Vagina (tissue), 2 donors: ENCODE measurements at regions not wholly inside any gene's neighbourhood (a gene's known extent, or its start where the extent isn't known, plus 50 kb on each side); places are given as distances from the start of the nearest gene placed in this dataset.

Experiments used
- DNase-seq, 2 donors: peaks; one replicate each; pipeline ENCODE4 v3.0.0-alpha.2; 2017; ENCODE audit errors: extremely low spot score in 2 of 2
- H3K27ac ChIP-seq: fragments of 200-600 bp; sonication (generic); one replicate; pipeline ENCODE4 v1.5.1; 2019
- H3K27me3 ChIP-seq: fragments of 200-600 bp; sonication (generic); one replicate; pipeline ENCODE4 v1.5.1; 2019
- H3K36me3 ChIP-seq, 2 donors: fragments of 200-600 bp; sonication (generic); one replicate each; pipeline ENCODE4 v1.5.1; 2017 to 2019
- H3K4me1 ChIP-seq: fragments of 200-600 bp; sonication (generic); one replicate; pipeline ENCODE4 v1.5.1; 2019
- H3K4me3 ChIP-seq, 2 donors: fragments of 200-600 bp; sonication (generic); 1 replicate in 1 of 2; 2 replicates in 1 of 2; pipeline ENCODE4 v1.5.1; 2016 to 2019
- H3K9me3 ChIP-seq: fragments of 200-600 bp; sonication (generic); one replicate; pipeline ENCODE4 v1.5.1; 2019
- CTCF ChIP-seq, 3 experiments: fragments of 450-650 bp in 2 of 3; fragments of 200-600 bp in 1 of 3; sonication (generic) in 1 of 3; IDR thresholded peaks; one replicate each; pipeline ENCODE4 v1.5.1; 2017 to 2019; ENCODE audit warnings: antibody characterized with exemption in 3 of 3, mild to moderate bottlenecking in 2 of 3, moderate library complexity in 2 of 3
- POLR2A ChIP-seq, 2 donors: fragments of 450-650 bp; IDR thresholded peaks; one replicate each; pipeline ENCODE4 v1.6.1; 2017; ENCODE audit warnings: antibody characterized with exemption in 2 of 2, mild to moderate bottlenecking in 2 of 2, moderate library complexity in 2 of 2
- POLR2AphosphoS5 ChIP-seq, 2 donors: sonication (generic); formaldehyde crosslinking; IDR thresholded peaks; one replicate each; pipeline ENCODE4 v1.9.0; 2017; ENCODE audit warnings: antibody characterized with exemption in 2 of 2, mild to moderate bottlenecking in 2 of 2, low read depth in 1 of 2; ENCODE audit not compliant: insufficient read depth in 1 of 2
- intact Hi-C: fragments of 100-400 bp; cut with DNase I; formaldehyde crosslinking; loops from one replicate; pipeline ENCODE4 v1.15.1; 2023

DNA sequence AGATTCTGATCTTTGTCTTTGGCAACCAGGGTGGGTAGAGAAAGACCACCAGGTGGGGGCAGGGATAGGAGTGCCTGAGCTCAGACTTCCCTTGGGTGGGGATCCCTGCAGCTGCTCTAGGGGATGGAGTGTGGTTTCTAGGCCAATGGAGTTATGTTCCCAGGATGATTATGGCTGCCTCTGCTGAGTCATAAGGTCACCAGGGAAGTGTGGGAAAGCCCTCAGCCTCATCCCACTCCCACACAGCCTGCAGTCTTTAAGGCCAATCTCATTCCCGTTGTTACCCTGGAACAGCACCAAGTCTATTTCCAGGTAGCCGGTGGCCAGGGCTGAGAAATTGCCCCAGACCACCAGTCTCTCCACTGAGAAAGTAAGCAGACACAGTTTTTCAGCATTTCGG, 2269.3 kb upstream of the RAG2 start:
- intact Hi-C loops: no loop called here

GRCh38 chr11:38865922-38866321, 2267.9 kb upstream of the RAG2 start:
- H3K27me3 ChIP-seq: no peaks in the 10 kb centered on the region
- intact Hi-C loops: no loop called here
- no peaks in the 10 kb centered on the region for H3K36me3 ChIP-seq
- H3K27ac ChIP-seq: no peak overlapping the region
- TF ChIP-seq CTCF (IDR thresholded peaks at IDR 0.05) (no peak), POLR2A (IDR thresholded peaks at IDR 0.05) (no peak), POLR2AphosphoS5 (IDR thresholded peaks at IDR 0.05; ENCODE audit: insufficient read depth in 1 of 2, low read depth in 1 of 2) (no peak)
- no peak for DNase-seq
- H3K4me3 ChIP-seq: no peak overlapping the region
- no peaks in the 10 kb centered on the region for H3K9me3 ChIP-seq
- H3K4me1 ChIP-seq: no peaks in the 10 kb centered on the region

More for the DNA sequence above, 2269.3 kb upstream of the RAG2 start:
- TF ChIP-seq POLR2A (IDR thresholded peaks at IDR 0.05) (no peak), POLR2AphosphoS5 (IDR thresholded peaks at IDR 0.05; ENCODE audit: insufficient read depth in 1 of 2, low read depth in 1 of 2) (no peak), CTCF (IDR thresholded peaks at IDR 0.05) (no peak)
- DNase-seq: no peak
- Histone ChIP-seq H3K36me3 (no peaks in the 10 kb centered on the region), H3K27ac (no peak overlapping the region), H3K4me1 (no peaks in the 10 kb centered on the region), H3K27me3 (no peaks in the 10 kb centered on the region), H3K4me3 (no peak overlapping the region), H3K9me3 (no peaks in the 10 kb centered on the region)

GRCh38 chr11:38842991-38843390, 2245.0 kb upstream of the RAG2 start:
- Histone ChIP-seq H3K27ac (no peak overlapping the region), H3K4me3 (no peak overlapping the region), H3K36me3 (no peaks in the 10 kb centered on the region), H3K9me3 (no peaks in the 10 kb centered on the region), H3K4me1 (no peaks in the 10 kb centered on the region), H3K27me3 (no peaks in the 10 kb centered on the region)
- DNase-seq: no peak
- TF ChIP-seq POLR2AphosphoS5 (IDR thresholded peaks at IDR 0.05; ENCODE audit: insufficient read depth in 1 of 2, low read depth in 1 of 2) (no peak), POLR2A (IDR thresholded peaks at IDR 0.05) (no peak), CTCF (IDR thresholded peaks at IDR 0.05) (no peak)
- intact Hi-C loops: no loop called here

DNA sequence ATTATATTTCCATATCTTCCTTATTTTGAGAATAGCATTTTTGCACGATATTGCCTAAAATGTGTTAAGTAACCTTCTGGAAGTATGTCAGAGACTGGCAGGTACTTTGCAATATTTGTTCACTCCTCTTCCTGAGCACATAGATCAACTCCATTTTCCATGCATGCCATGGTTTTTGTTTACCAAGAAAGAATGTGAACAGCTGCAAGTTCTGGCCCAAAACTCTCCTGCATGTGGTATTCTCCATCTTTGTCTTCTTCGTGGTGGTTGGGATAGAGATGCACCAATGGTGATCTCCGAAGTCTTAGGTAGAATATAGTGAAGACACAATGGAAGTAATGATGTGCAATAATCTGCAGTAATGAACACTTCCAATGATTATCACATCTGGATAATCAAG, 2241.0 kb upstream of the RAG2 start:
- Histone ChIP-seq H3K36me3 (no peaks in the 10 kb centered on the region), H3K27ac (no peak overlapping the region), H3K27me3 (no peaks in the 10 kb centered on the region), H3K9me3 (no peaks in the 10 kb centered on the region), H3K4me3 (no peak overlapping the region), H3K4me1 (no peaks in the 10 kb centered on the region)
- TF ChIP-seq POLR2AphosphoS5 (IDR thresholded peaks at IDR 0.05; ENCODE audit: insufficient read depth in 1 of 2, low read depth in 1 of 2) (no peak), CTCF (IDR thresholded peaks at IDR 0.05) (no peak), POLR2A (IDR thresholded peaks at IDR 0.05) (no peak)
- DNase-seq: no peak
- intact Hi-C loops: no loop called here

DNA sequence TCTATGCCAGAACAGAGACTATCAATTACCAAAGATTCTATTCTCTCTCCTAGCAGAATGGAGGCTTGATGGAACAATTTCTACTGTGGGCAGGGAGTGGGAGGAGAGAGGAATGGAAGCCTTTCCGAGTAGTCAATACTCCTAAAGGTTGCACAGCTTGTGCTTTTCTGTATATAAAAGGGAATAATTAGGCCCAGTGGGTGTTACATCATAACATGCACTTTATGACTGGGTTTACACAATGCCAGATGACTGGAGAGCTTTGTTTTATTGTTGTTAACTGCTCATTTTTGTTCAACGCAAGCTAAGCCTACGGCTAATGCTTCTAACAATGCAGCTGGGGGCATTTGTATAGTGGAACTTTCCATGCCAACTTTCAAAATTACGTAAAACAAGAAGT, 2237.9 kb upstream of the RAG2 start:
- intact Hi-C loops: no loop called here
- no peak overlapping the region for H3K27ac ChIP-seq
- H3K36me3 ChIP-seq: no peaks in the 10 kb centered on the region
- no peaks in the 10 kb centered on the region for H3K4me1 ChIP-seq
- H3K9me3 ChIP-seq: no peaks in the 10 kb centered on the region
- TF ChIP-seq POLR2AphosphoS5 (IDR thresholded peaks at IDR 0.05; ENCODE audit: insufficient read depth in 1 of 2, low read depth in 1 of 2) (no peak), CTCF (IDR thresholded peaks at IDR 0.05) (no peak), POLR2A (IDR thresholded peaks at IDR 0.05) (no peak)
- no peak for DNase-seq
- no peak overlapping the region for H3K4me3 ChIP-seq
- no peaks in the 10 kb centered on the region for H3K27me3 ChIP-seq
